WERI-Rb-1 (cell line): ENCODE measurements at regions not wholly inside any gene's neighbourhood (a gene's known extent, or its start where the extent isn't known, plus 50 kb on each side); places are given as distances from the start of the nearest gene placed in this dataset.
"Not testable (repeated sequence)": the region's sequence is repeated elsewhere in the genome, so short reads cannot be mapped to it uniquely, and the experiment has no call there.

Experiments
- DNase-seq: peaks from one replicate; pipeline ENCODE4 v3.0.0-alpha.2; 2020
- H3K27ac ChIP-seq: fragments of 250-450 bp; sonication (Bioruptor Pico); 2 replicates; pipeline ENCODE4 v1.5.1; 2020; ENCODE audit warnings: mild to moderate bottlenecking, moderate library complexity
- H3K27me3 ChIP-seq: fragments of 250-450 bp; sonication (Bioruptor Pico); 2 replicates; pipeline ENCODE4 v1.5.1; 2021; ENCODE audit warnings: mild to moderate bottlenecking, low read depth, moderate library complexity; ENCODE audit not compliant: insufficient read depth, severe bottlenecking
- H3K36me3 ChIP-seq: fragments of 250-450 bp; sonication (Bioruptor Pico); 2 replicates; pipeline ENCODE4 v1.5.1; 2020; ENCODE audit warnings: mild to moderate bottlenecking, moderate library complexity
- H3K4me3 ChIP-seq: 2 replicates; pipeline ENCODE4 v1.5.1; 2011; ENCODE audit warnings: low read depth, mild to moderate bottlenecking, control low read depth, low read length
- H3K9me3 ChIP-seq: fragments of 250-450 bp; sonication (Bioruptor Pico); 2 replicates; pipeline ENCODE4 v1.5.1; 2021; ENCODE audit warnings: mild to moderate bottlenecking, moderate library complexity; ENCODE audit not compliant: severe bottlenecking
- TF ChIP-seq, protein P1 (sequence below): IDR thresholded peaks from 2 replicates; pipeline ENCODE4 v1.5.1; 2011; ENCODE audit warnings: low read depth, mild to moderate bottlenecking, control low read depth, inconsistent platforms, low read length

- TF ChIP-seq, protein P1, sequence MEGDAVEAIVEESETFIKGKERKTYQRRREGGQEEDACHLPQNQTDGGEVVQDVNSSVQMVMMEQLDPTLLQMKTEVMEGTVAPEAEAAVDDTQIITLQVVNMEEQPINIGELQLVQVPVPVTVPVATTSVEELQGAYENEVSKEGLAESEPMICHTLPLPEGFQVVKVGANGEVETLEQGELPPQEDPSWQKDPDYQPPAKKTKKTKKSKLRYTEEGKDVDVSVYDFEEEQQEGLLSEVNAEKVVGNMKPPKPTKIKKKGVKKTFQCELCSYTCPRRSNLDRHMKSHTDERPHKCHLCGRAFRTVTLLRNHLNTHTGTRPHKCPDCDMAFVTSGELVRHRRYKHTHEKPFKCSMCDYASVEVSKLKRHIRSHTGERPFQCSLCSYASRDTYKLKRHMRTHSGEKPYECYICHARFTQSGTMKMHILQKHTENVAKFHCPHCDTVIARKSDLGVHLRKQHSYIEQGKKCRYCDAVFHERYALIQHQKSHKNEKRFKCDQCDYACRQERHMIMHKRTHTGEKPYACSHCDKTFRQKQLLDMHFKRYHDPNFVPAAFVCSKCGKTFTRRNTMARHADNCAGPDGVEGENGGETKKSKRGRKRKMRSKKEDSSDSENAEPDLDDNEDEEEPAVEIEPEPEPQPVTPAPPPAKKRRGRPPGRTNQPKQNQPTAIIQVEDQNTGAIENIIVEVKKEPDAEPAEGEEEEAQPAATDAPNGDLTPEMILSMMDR = no peak
These were observed 266.0 kb downstream of the CD83 start for GRCh38 chr6:14383393-14384174.

DNA sequence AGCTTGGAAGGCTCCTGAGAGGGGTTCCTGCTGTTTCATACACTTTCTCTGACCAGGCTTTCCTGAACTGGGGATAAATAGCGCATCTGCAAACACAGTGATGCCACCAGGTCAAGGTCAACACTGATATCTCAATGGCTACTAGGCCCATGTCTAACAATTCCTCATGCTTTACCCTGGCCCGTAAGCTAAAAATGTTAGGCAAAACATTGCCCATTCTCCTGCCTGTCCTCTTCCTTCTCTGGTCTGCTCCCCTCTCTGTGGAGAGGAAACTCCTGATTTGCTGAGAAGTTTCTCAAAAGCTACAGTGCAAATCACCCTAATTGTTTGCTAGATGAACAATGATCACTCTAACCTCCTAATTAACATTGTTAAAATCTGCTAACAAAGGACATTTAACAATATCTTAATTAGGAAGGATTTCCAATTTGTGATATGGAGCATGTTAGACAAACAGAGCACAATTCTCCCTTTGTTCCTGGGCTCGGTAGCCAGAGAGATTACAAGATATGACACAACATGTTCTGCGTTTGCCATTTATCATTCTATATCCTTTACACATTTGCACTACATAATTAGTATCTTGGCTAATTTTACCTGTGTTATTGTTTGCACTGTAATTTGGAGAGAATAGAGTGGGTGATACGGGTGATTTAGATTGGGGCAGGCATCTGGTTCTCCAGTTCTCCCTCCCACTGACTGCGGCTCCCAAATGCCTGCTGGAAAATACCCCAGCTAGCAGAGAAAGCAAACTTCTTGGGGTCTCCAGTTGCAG is 266.8 kb downstream of the CD83 start:
- no peak overlapping the region for H3K27ac ChIP-seq
- H3K36me3 ChIP-seq = no peaks in the 10 kb centered on the region
- TF ChIP-seq, protein P1 = no peak
- DNase-seq = no peak
- H3K4me3 ChIP-seq = no peak overlapping the region
- no peaks in the 10 kb centered on the region for H3K9me3 ChIP-seq
- no peaks in the 10 kb centered on the region for H3K27me3 ChIP-seq

More at GRCh38 chr6:14383393-14384174, 266.0 kb downstream of the CD83 start:
- Histone ChIP-seq H3K36me3 (no peaks in the 10 kb centered on the region), H3K27ac (no peak overlapping the region), H3K4me3 (no peak overlapping the region), H3K9me3 (no peaks in the 10 kb centered on the region), H3K27me3 (no peaks in the 10 kb centered on the region)
- no peak for DNase-seq

- Histone ChIP-seq H3K27me3 (no peaks in the 10 kb centered on the region), H3K36me3 (no peaks in the 10 kb centered on the region), H3K27ac (no peak overlapping the region), H3K9me3 (no peaks in the 10 kb centered on the region), H3K4me3 (no peak overlapping the region)
- TF ChIP-seq, protein P1 = no peak
- DNase-seq = no peak
These were observed 268.7 kb downstream of the CD83 start for GRCh38 chr6:14386263-14386662.

GRCh38 chr6:14386668-14387067 is 269.1 kb downstream of the CD83 start:
- no peaks in the 10 kb centered on the region for H3K36me3 ChIP-seq

GRCh38 chr6:14388371-14388770 is 270.8 kb downstream of the CD83 start:
- Histone ChIP-seq H3K36me3 (no peaks in the 10 kb centered on the region), H3K9me3 (no peaks in the 10 kb centered on the region), H3K4me3 (no peak overlapping the region), H3K27ac (no peak overlapping the region), H3K27me3 (no peaks in the 10 kb centered on the region)
- TF ChIP-seq, protein P1 = no peak
- DNase-seq = no peak

More at GRCh38 chr6:14386668-14387067, 269.1 kb downstream of the CD83 start:
- H3K27ac ChIP-seq = no peak overlapping the region
- TF ChIP-seq, protein P1 = no peak
- H3K9me3 ChIP-seq = no peaks in the 10 kb centered on the region
- H3K27me3 ChIP-seq = no peaks in the 10 kb centered on the region
- no peak for DNase-seq
- H3K4me3 ChIP-seq = no peak overlapping the region

GRCh38 chr6:14389776-14390175 is 272.2 kb downstream of the CD83 start:
- not testable (repeated sequence) for H3K27me3 ChIP-seq, H3K9me3 ChIP-seq, H3K36me3 ChIP-seq, DNase-seq, H3K27ac ChIP-seq, H3K4me3 ChIP-seq
